Right atrium auricular region (tissue), 2 donors: ENCODE measurements at regions not wholly inside any gene's neighbourhood (a gene's known extent, or its start where the extent isn't known, plus 50 kb on each side); places are given as distances from the start of the nearest gene placed in this dataset.

Source experiments
- DNase-seq: peaks from one replicate; pipeline ENCODE4 v3.0.0-alpha.2; 2019; ENCODE audit warnings: low spot score
- H3K27ac ChIP-seq, 2 donors: fragments of 200-600 bp; sonication (generic); 1 replicate in 1 of 2; 2 replicates in 1 of 2; pipeline ENCODE4 v1.5.1; 2016 to 2019
- H3K27me3 ChIP-seq, 2 donors: fragments of 200-600 bp; sonication (generic); one replicate each; pipeline versions ENCODE4 v1.5.1 to v1.6.0; 2017 to 2019
- H3K36me3 ChIP-seq: fragments of 200-600 bp; sonication (generic); one replicate; pipeline ENCODE4 v1.5.1; 2016
- H3K4me1 ChIP-seq, 2 donors: fragments of 200-600 bp; sonication (generic); one replicate each; pipeline versions ENCODE4 v1.5.1 to v1.6.0; 2017 to 2019
- H3K4me3 ChIP-seq, 2 donors: fragments of 200-600 bp; sonication (generic); 1 replicate in 1 of 2; 2 replicates in 1 of 2; pipeline ENCODE4 v1.5.1; 2017 to 2019; ENCODE audit warnings: mild to moderate bottlenecking in 1 of 2, moderate library complexity in 1 of 2
- H3K9me3 ChIP-seq, 2 donors: fragments of 200-600 bp; sonication (generic); one replicate each; pipeline ENCODE4 v1.5.1; 2019
- CTCF ChIP-seq, 2 donors: fragments of 200-600 bp; sonication (generic); IDR thresholded peaks; one replicate each; pipeline ENCODE4 v1.5.1; 2019; ENCODE audit warnings: antibody characterized with exemption in 2 of 2

GRCh38 chr1:47616906-47617305, 179.1 kb downstream of the FOXD2 start:
- DNase-seq = peak; percentile 13
- no peaks in the 10 kb centered on the region for H3K4me1 ChIP-seq
- H3K27ac ChIP-seq = no peak overlapping the region
- no peaks in the 10 kb centered on the region for H3K36me3 ChIP-seq
- H3K9me3 ChIP-seq = no peaks in the 10 kb centered on the region
- no peaks in the 10 kb centered on the region for H3K27me3 ChIP-seq
- no peak overlapping the region for H3K4me3 ChIP-seq
- TF ChIP-seq CTCF (IDR thresholded peaks at IDR 0.05) = no peak

GRCh38 chr1:47617381-47618221, 179.8 kb downstream of the FOXD2 start:
- DNase-seq = peak; percentile 55
- no peak for TF ChIP-seq CTCF (IDR thresholded peaks at IDR 0.05)
- Histone ChIP-seq H3K36me3 (no peaks in the 10 kb centered on the region), H3K27ac (no peak overlapping the region), H3K9me3 (no peaks in the 10 kb centered on the region), H3K27me3 (no peaks in the 10 kb centered on the region), H3K4me1 (no peaks in the 10 kb centered on the region), H3K4me3 (no peak overlapping the region)

GRCh38 chr1:47618222-47618720, 180.4 kb downstream of the FOXD2 start:
- DNase-seq = peak; percentile 28
- Histone ChIP-seq H3K4me3 (no peak overlapping the region), H3K9me3 (no peaks in the 10 kb centered on the region), H3K36me3 (no peaks in the 10 kb centered on the region), H3K27ac (no peak overlapping the region), H3K27me3 (no peaks in the 10 kb centered on the region), H3K4me1 (no peaks in the 10 kb centered on the region)
- TF ChIP-seq CTCF (IDR thresholded peaks at IDR 0.05) = no peak

GRCh38 chr1:47618830-47619229, 181.0 kb downstream of the FOXD2 start:
- TF ChIP-seq CTCF (IDR thresholded peaks at IDR 0.05) = no peak
- Histone ChIP-seq H3K4me3 (no peak overlapping the region), H3K27me3 (no peaks in the 10 kb centered on the region), H3K9me3 (no peaks in the 10 kb centered on the region), H3K27ac (no peak overlapping the region), H3K4me1 (no peaks in the 10 kb centered on the region), H3K36me3 (no peaks in the 10 kb centered on the region)
- no peak for DNase-seq

GRCh38 chr1:47621483-47621882, 183.6 kb downstream of the FOXD2 start:
- no peak for TF ChIP-seq CTCF (IDR thresholded peaks at IDR 0.05)
- H3K4me1 ChIP-seq = no peaks in the 10 kb centered on the region
- H3K27ac ChIP-seq = no peak overlapping the region
- no peaks in the 10 kb centered on the region for H3K36me3 ChIP-seq
- no peaks in the 10 kb centered on the region for H3K9me3 ChIP-seq
- no peaks in the 10 kb centered on the region for H3K27me3 ChIP-seq
- H3K4me3 ChIP-seq = no peak overlapping the region
- DNase-seq = peak; percentile 23
